Cardiac muscle cell (in vitro differentiated cells and primary cell): ENCODE measurements at regions not wholly inside any gene's neighbourhood (a gene's known extent, or its start where the extent isn't known, plus 50 kb on each side); places are given as distances from the start of the nearest gene placed in this dataset.

Source experiments
- DNase-seq, 2 donors: peaks; one replicate each; pipeline versions ENCODE4 v3.0.0 to v3.0.0-alpha.2; 2010 to 2017; ENCODE audit warnings: low read depth in 1 of 2, low spot score in 1 of 2
- H3K27ac ChIP-seq: fragments of 200-600 bp; sonication (generic); 2 replicates; pipeline ENCODE4 v1.5.1; 2016
- H3K27me3 ChIP-seq: fragments of 200-600 bp; sonication (generic); 2 replicates; pipeline ENCODE4 v1.6.0; 2016; ENCODE audit warnings: control low read depth
- H3K36me3 ChIP-seq: fragments of 200-600 bp; sonication (generic); 2 replicates; pipeline ENCODE4 v1.5.1; 2016; ENCODE audit warnings: control low read depth
- H3K4me1 ChIP-seq: fragments of 200-600 bp; sonication (generic); 2 replicates; pipeline ENCODE4 v1.8.1; 2017; ENCODE audit warnings: low read depth, mild to moderate bottlenecking, mixed run types
- H3K4me3 ChIP-seq: fragments of 200-600 bp; sonication (generic); 2 replicates; pipeline ENCODE4 v1.5.1; 2016; ENCODE audit warnings: mild to moderate bottlenecking
- H3K9me3 ChIP-seq: fragments of 200-600 bp; sonication (generic); 2 replicates; pipeline ENCODE4 v1.5.1; 2017; ENCODE audit warnings: low read depth, mild to moderate bottlenecking, control low read depth
- TF ChIP-seq, protein P1 (sequence below): IDR thresholded peaks from 2 replicates; pipeline ENCODE4 v1.5.1; 2012; ENCODE audit warnings: low read depth, mild to moderate bottlenecking, low read length

DNA sequence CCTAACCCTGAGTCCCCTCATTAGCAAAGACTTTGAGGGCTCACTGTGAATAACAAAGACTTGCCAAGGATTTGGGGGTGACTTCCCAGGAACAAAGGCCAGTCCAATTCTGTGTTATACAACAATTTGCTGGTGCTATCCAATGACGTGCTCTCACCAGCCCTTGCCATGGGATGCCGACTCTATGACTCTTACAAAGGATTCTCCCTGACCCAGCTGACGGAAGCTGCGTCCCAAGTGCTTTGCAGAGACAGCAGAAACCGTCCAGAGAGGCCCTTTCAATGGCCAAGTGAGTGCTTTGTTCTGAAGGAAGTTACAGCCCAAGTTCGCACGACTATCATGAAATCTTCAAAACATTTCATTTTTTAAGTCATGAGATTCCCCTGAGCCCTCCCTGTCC, 345.3 kb upstream of the TNRC6C start:
- DNase-seq: no peak
- H3K27ac ChIP-seq: no peak overlapping the region
- no peaks in the 10 kb centered on the region for H3K36me3 ChIP-seq
- no peaks in the 10 kb centered on the region for H3K9me3 ChIP-seq
- TF ChIP-seq, protein P1, sequence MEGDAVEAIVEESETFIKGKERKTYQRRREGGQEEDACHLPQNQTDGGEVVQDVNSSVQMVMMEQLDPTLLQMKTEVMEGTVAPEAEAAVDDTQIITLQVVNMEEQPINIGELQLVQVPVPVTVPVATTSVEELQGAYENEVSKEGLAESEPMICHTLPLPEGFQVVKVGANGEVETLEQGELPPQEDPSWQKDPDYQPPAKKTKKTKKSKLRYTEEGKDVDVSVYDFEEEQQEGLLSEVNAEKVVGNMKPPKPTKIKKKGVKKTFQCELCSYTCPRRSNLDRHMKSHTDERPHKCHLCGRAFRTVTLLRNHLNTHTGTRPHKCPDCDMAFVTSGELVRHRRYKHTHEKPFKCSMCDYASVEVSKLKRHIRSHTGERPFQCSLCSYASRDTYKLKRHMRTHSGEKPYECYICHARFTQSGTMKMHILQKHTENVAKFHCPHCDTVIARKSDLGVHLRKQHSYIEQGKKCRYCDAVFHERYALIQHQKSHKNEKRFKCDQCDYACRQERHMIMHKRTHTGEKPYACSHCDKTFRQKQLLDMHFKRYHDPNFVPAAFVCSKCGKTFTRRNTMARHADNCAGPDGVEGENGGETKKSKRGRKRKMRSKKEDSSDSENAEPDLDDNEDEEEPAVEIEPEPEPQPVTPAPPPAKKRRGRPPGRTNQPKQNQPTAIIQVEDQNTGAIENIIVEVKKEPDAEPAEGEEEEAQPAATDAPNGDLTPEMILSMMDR: no peak
- no peaks in the 10 kb centered on the region for H3K27me3 ChIP-seq
- H3K4me1 ChIP-seq: no peaks in the 10 kb centered on the region
- no peak overlapping the region for H3K4me3 ChIP-seq

GRCh38 chr17:77613627-77614026, 344.9 kb upstream of the TNRC6C start:
- H3K9me3 ChIP-seq: no peaks in the 10 kb centered on the region
- no peaks in the 10 kb centered on the region for H3K36me3 ChIP-seq
- TF ChIP-seq, protein P1: no peak
- DNase-seq: no peak
- no peaks in the 10 kb centered on the region for H3K27me3 ChIP-seq
- no peak overlapping the region for H3K27ac ChIP-seq
- no peaks in the 10 kb centered on the region for H3K4me1 ChIP-seq
- H3K4me3 ChIP-seq: no peak overlapping the region

GRCh38 chr17:77615703-77616253, 342.7 kb upstream of the TNRC6C start:
- no peaks in the 10 kb centered on the region for H3K27me3 ChIP-seq
- TF ChIP-seq, protein P1: no peak
- DNase-seq: peak in 1 of 2 donors; percentile 15

GRCh38 chr17:77616254-77616731, 342.2 kb upstream of the TNRC6C start:
- no peaks in the 10 kb centered on the region for H3K27me3 ChIP-seq
- H3K4me1 ChIP-seq: no peaks in the 10 kb centered on the region
- H3K4me3 ChIP-seq: no peak overlapping the region
- no peaks in the 10 kb centered on the region for H3K9me3 ChIP-seq
- TF ChIP-seq, protein P1: no peak
- no peaks in the 10 kb centered on the region for H3K36me3 ChIP-seq
- no peak for DNase-seq
- no peak overlapping the region for H3K27ac ChIP-seq

More at GRCh38 chr17:77615703-77616253, 342.7 kb upstream of the TNRC6C start:
- H3K36me3 ChIP-seq: no peaks in the 10 kb centered on the region
- H3K9me3 ChIP-seq: no peaks in the 10 kb centered on the region
- no peaks in the 10 kb centered on the region for H3K4me1 ChIP-seq
- no peak overlapping the region for H3K4me3 ChIP-seq
- H3K27ac ChIP-seq: no peak overlapping the region

DNA sequence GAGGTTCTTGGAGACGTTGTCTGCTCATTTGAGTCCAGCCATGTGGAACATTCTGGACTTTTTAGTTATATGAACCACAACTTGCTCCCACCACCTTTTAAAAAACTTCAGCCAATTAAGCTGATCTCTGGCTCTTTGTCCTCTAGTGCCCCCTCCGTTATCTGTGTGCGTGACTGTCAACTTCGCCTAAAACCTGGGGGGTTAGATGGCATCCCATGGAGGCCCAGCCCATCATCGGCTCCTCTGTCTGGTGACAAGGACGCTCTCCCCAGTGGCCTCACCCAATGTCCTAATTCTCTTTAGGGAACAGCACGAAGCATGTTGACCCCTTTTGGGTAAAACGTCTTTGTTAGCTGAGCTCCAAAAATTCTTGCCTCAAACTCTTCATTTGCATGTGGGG, 341.0 kb upstream of the TNRC6C start:
- H3K9me3 ChIP-seq: no peaks in the 10 kb centered on the region
- no peak for DNase-seq
- no peak overlapping the region for H3K27ac ChIP-seq
- H3K4me3 ChIP-seq: no peak overlapping the region
- H3K4me1 ChIP-seq: no peaks in the 10 kb centered on the region
- H3K27me3 ChIP-seq: no peaks in the 10 kb centered on the region
- TF ChIP-seq, protein P1: no peak
- no peaks in the 10 kb centered on the region for H3K36me3 ChIP-seq
